GM19372 (cell line): ENCODE measurements at regions not wholly inside any gene's neighbourhood (a gene's known extent, or its start where the extent isn't known, plus 50 kb on each side); places are given as distances from the start of the nearest gene placed in this dataset.
"Not testable (repeated sequence)": the region's sequence is repeated elsewhere in the genome, so short reads cannot be mapped to it uniquely, and the experiment has no call there.

ENCODE experiments used
- ATAC-seq: cut with Tn5 transposase; IDR thresholded peaks from one replicate; pipeline ENCODE4 v1.9.1; 2021; ENCODE audit warnings: mild to moderate bottlenecking, low read depth, moderate library complexity; ENCODE audit not compliant: unreplicated experiment

- no peak for ATAC-seq
Measured at GRCh38 chr6:81878479-81878878, 126.0 kb upstream of the TENT5A start.

- no peak for ATAC-seq
Measured at GRCh38 chr6:81876971-81877370, 124.5 kb upstream of the TENT5A start.

- no peak for ATAC-seq
Measured at GRCh38 chr6:81875782-81876293, 123.4 kb upstream of the TENT5A start.

DNA sequence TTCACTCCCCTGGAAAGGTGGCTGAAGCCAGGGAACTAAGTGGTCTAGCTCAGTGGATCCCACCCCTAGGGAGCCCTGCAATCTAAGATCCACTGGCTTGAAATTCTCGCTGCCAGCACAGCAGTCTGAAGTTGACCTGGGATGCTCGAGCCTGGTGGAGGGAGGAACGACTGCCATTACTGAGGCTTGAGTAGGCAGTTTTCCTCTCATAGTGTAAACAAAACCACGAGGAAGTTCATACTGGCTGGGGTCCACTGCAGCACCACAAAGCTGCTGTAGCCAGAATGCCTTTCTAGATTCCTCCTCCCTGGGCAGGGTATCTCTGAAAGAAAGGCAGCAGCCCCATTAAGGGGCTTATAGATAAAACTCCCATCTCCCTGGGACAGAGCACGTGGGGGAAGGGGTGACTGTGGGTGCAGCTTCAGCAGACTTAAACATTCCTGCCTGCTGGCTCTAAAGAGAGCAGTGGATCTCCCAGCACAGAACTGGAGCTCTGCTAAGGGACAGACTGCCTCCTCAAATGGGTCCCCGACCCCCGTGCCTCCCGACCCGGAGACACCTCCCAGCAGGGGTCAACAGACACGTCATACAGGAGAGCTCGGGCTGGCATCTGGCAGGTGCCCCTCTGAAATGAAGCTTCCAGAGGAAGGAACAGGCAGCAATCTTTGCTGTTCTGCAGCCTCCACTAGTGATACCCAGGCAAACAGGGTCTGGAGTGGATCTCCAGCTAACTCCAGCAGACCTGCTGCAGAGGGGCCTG is 117.4 kb upstream of the TENT5A start:
- ATAC-seq, result not testable (repeated sequence)

- no peak for ATAC-seq
Measured at GRCh38 chr6:81865712-81866111, 113.2 kb upstream of the TENT5A start.

DNA sequence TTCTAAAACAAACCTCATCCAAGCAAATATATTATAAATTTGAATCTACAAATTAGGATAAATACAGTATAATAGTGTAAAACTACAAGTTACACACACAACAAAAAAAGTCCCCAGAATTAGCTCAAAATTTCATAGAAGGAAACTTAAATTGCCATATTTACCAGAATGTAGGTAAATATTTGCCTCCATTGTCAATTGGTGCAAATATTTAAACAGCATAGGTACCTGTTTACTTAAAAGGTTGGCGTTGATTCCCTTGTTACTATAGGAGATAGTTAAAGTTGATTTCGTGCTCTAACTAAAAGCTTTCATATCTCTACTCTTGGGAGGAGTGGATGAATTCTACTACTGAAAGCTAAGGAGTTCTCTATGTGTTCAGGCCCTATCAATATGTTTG is 111.6 kb upstream of the TENT5A start:
- no peak for ATAC-seq

DNA sequence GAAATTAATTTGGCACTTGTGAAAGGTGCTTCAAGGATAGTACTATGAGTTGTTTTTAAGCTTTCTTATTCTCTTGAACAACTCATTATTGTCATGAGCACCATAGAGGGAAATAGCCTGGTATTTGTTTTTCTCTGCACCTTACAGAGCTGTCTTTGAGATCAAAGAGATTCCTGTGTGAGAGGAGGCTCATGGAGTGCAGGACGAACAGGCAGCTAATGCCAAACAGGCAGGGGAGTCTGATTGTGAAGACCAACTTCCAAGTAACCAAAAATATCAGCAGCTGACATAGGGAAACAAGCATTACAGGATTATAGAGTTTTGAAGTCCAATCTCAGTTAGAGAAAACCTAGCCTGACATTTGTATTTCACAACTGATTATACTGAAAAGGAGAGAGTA is 110.6 kb upstream of the TENT5A start:
- no peak for ATAC-seq

DNA sequence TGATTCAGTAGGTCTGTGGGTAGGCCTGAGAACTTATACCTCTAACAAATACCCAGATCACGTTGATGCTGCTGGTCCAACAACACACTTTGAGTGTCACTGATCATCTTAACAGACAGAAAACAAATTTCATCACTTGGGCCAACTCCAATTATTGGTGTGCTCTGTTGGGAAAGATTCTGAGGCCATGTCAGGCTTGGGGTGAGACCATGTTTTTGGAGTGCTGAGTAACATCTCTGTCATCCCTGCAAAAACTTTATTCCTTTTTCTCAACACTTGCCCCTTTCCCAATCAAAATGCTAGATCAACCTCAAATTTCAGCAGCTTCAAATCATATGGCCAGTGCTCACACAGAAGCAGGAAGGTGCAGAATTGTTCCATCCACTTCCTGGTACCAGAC is 108.8 kb upstream of the TENT5A start:
- ATAC-seq, result no peak

DNA sequence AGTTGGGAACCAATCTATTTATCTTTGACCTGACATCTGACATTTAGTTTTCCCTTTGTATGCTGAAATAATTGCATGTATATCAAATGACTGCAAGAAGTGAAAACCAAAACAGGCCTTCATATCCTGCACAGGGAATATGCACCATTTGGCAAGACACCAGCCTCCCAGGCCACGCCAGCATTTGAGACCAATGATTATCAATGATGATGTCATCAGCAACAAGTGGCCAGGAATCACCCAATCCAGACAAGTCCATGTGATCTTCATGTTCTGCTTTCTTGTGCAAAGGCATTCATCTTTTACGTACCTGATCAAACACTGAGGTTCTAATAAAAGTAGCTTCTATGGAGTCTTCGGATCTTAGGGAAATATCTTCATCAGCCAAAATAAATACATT is 107.4 kb upstream of the TENT5A start:
- no peak for ATAC-seq

GRCh38 chr6:81857812-81858211 is 105.3 kb upstream of the TENT5A start:
- ATAC-seq, result no peak

- ATAC-seq, result no peak
Measured at GRCh38 chr6:81856872-81857271, 104.4 kb upstream of the TENT5A start.

GRCh38 chr6:81854474-81854873 is 102.0 kb upstream of the TENT5A start:
- no peak for ATAC-seq

GRCh38 chr6:81853975-81854374 is 101.5 kb upstream of the TENT5A start:
- ATAC-seq, result no peak

GRCh38 chr6:81849248-81849647 is 96.8 kb upstream of the TENT5A start:
- no peak for ATAC-seq

DNA sequence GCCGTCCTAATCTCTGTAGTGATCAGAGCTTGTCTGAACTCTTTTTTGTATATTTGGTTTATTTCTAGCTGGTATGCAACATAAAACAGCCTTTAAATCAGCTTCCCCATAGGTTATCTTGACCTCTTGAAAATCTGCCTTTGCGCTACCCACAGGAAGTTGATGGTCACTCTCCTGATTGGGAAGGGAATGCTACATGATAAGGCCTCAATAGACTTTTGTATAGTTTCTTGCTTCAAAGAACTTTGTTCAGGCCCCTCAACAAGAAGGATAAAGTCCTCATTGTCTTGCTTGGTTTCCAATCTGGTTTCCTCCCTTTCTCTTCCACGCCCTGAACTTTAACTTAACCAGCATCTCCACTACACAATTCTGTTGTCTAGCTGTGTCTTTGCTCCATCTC is 95.4 kb upstream of the TENT5A start:
- no peak for ATAC-seq

GRCh38 chr6:81844686-81845085 is 92.2 kb upstream of the TENT5A start:
- no peak for ATAC-seq

DNA sequence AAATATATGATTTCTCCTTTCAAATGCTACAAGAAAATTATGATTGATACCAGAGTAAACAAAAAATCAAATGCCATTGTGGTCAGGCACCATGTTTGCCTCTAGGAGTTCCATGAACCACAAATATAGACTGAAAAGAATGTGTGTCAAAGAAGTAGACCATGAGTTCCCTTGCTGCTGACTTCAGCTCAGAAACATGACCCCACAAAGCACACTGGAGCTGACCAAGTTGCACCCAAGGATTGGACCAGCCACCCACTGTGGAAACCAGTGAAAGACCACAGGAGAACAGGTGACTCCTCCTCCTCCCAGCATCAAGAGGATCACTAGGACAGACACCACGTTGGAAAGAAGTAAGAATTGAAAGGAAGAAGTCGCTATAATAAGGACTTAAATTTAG is 90.8 kb upstream of the TENT5A start:
- no peak for ATAC-seq

DNA sequence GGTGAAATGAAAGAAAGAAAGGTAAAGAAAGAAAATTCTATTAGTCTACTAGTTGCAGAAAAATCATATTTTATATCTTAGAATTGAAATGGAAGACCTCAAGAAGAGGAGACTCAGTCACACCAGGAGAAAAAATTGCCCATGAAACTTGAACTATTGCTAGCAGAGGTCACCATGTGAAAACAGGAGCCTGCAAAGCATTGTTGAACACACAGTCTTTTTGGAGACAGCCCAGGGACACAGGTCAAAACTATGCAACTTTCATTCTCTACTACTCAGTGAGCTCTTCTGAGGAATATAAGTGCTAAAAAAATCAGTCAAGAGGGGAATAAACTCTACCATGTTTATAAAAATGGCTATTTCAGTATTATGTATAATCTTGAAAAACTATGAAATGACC is 89.8 kb upstream of the TENT5A start:
- ATAC-seq, result no peak

GRCh38 chr6:81838724-81839426 is 86.4 kb upstream of the TENT5A start:
- no peak for ATAC-seq

DNA sequence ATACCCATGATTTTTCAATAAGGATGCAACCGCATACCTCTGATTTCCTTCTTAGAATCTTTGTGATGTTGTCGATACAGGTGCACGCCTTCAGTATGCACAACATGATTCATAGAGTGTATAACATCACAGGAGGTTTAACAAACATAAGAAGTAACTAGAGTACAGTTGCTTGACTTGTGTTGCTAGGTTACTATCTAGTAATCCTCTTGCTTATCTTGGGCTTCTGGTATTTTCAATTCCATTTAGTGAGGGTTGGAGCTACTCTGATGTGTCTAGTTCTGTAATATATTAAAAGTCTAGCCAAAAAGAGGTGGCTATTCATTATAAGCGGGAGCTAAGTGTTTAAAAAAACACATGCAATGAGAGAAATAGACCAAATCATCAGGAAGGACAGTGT is 85.5 kb upstream of the TENT5A start:
- no peak for ATAC-seq

DNA sequence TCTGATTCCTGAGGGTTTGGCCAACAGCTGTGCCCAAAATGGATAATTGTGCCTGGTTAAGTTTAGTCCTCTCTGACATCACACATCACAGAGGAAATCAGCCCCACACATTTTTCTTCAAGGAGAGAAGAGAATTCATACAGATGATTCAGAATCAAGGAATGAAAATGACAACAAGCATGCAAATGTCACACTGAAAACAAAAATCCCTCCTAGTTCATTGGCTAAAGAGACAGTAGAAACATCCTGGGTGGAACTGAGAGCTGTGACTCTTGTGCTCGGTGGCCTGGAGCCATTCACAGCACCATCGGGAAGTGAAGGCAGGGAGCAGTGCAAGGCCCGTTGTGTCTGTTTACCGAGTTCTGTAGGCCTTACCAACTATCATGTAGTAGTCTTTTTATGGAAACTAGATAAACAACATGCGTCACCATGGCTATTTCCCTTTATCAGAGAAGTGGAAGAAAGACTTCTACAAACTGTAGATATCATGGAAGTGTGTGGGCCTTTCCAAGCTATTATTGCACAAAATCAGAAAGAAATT is 81.7 kb upstream of the TENT5A start:
- ATAC-seq, result no peak

- ATAC-seq, result no peak
Measured at GRCh38 chr6:81832304-81832703, 79.8 kb upstream of the TENT5A start.
